SK-N-SH (cell line): ENCODE measurements at regions not wholly inside any gene's neighbourhood (a gene's known extent, or its start where the extent isn't known, plus 50 kb on each side); places are given as distances from the start of the nearest gene placed in this dataset.
A peak's percentile ranks its signal among the peaks of the same experiment; 100 is the strongest.

ENCODE experiments used
- CTCF ChIA-PET: fragments of 300-600, 350-600 bp; formaldehyde crosslinking; extraction: SDS; loops from one replicate; lab custom pipeline; 2021; lab: Yijun Ruan, JAX
- POLR2A ChIA-PET: fragments of 350-600 bp; sonication (Branson Sonifier 250); formaldehyde crosslinking; extraction: SDS; loops from one replicate; lab custom pipeline; 2020; ENCODE audit warnings: antibody characterized with exemption, inconsistent platforms; lab: Yijun Ruan, JAX
- DNase-seq: peaks from one replicate; pipeline ENCODE4 v3.0.0; 2012
- H2AFZ ChIP-seq: fragments of 200-600 bp; sonication (generic); 2 replicates; pipeline ENCODE4 v1.8.1; 2016; ENCODE audit warnings: antibody characterized with exemption, mild to moderate bottlenecking, low read depth
- H3F3A ChIP-seq: fragments of 200-600 bp; sonication (generic); replicated peaks from 2 replicates; pipeline ENCODE3; 2016; ENCODE audit warnings: antibody characterized with exemption, mild to moderate bottlenecking; ENCODE audit not compliant: insufficient read depth
- H3K27ac ChIP-seq, 2 experiments: fragments of 200-500 bp in 1 of 2; fragments of 200-600 bp in 1 of 2; sonication (Bioruptor generic) in 1 of 2; sonication (generic), shearing (Covaris generic) in 1 of 2; 2 replicates each; pipeline versions ENCODE4 v1.5.1 to v1.6.1; 2014 to 2016; ENCODE audit warnings: low read depth in 2 of 2, inconsistent platforms in 1 of 2, low read length in 1 of 2, mild to moderate bottlenecking in 1 of 2, mixed read lengths in 1 of 2
- H3K27me3 ChIP-seq: fragments of 200-600 bp; sonication (generic), shearing (Covaris generic); 2 replicates; pipeline ENCODE4 v1.6.1; 2016; ENCODE audit warnings: mixed run types; ENCODE audit not compliant: insufficient read depth
- H3K36me3 ChIP-seq, 2 experiments: fragments of 200-500 bp in 1 of 2; fragments of 200-600 bp in 1 of 2; sonication (Bioruptor generic) in 1 of 2; sonication (generic) in 1 of 2; replicated peaks in 1 of 2; 2 replicates each; pipeline versions ENCODE3 to v1.5.1; 2014 to 2016; ENCODE audit warnings: low read length in 1 of 2, mild to moderate bottlenecking in 1 of 2; ENCODE audit not compliant: insufficient read depth in 2 of 2, control insufficient read depth in 1 of 2
- H3K4me1 ChIP-seq, 2 experiments: fragments of 200-500 bp in 1 of 2; fragments of 200-600 bp in 1 of 2; sonication (Bioruptor generic) in 1 of 2; sonication (generic), shearing (Covaris generic) in 1 of 2; 2 replicates each; pipeline versions ENCODE4 v1.5.1 to v1.6.1; 2014 to 2016; ENCODE audit warnings: low read depth in 1 of 2, low read length in 1 of 2, mixed run types in 1 of 2; ENCODE audit not compliant: insufficient read depth in 2 of 2, control insufficient read depth in 1 of 2
- H3K4me2 ChIP-seq: fragments of 200-600 bp; sonication (generic), shearing (Covaris generic); 2 replicates; pipeline ENCODE4 v1.6.1; 2017; ENCODE audit warnings: mixed run types
- H3K4me3 ChIP-seq, 2 experiments: fragments of 200-500 bp in 1 of 2; fragments of 200-600 bp in 1 of 2; sonication (Bioruptor generic) in 1 of 2; sonication (generic), shearing (Covaris generic) in 1 of 2; 2 replicates each; pipeline versions ENCODE4 v1.5.1 to v1.8.1; 2014 to 2016; ENCODE audit warnings: low read depth in 2 of 2, inconsistent platforms in 1 of 2, low read length in 1 of 2, mild to moderate bottlenecking in 1 of 2, mixed read lengths in 1 of 2, moderate library complexity in 1 of 2
- H3K79me2 ChIP-seq: fragments of 200-600 bp; sonication (generic); 2 replicates; pipeline ENCODE4 v1.8.1; 2017; ENCODE audit warnings: mild to moderate bottlenecking; ENCODE audit not compliant: insufficient read depth
- H3K9ac ChIP-seq: fragments of 200-600 bp; sonication (generic); 2 replicates; pipeline ENCODE4 v1.6.1; 2017; ENCODE audit warnings: mixed run types
- H3K9me2 ChIP-seq: fragments of 200-600 bp; sonication (generic); 2 replicates; pipeline ENCODE4 v1.6.1; 2017; ENCODE audit warnings: mixed run types
- H3K9me3 ChIP-seq: fragments of 200-600 bp; sonication (generic); 2 replicates; pipeline ENCODE4 v1.6.1; 2017; ENCODE audit warnings: mixed run types, mild to moderate bottlenecking, moderate library complexity
- H4K20me1 ChIP-seq: fragments of 200-600 bp; sonication (generic); 2 replicates; pipeline ENCODE4 v1.6.1; 2017; ENCODE audit warnings: mild to moderate bottlenecking, mixed run types; ENCODE audit not compliant: insufficient read depth
- CHD2 ChIP-seq: fragments of 150-350 bp; IDR thresholded peaks from 2 replicates; pipeline ENCODE4 v1.6.1; 2018; ENCODE audit warnings: low read length; ENCODE audit not compliant: partially characterized antibody
- EP300 ChIP-seq, 2 experiments: IDR thresholded peaks; 2 replicates each; pipeline versions ENCODE4 v1.4.0 to v1.6.1; 2012; ENCODE audit warnings: borderline replicate concordance in 1 of 2, low read depth in 1 of 2, low read length in 1 of 2
- EZH2phosphoT487 ChIP-seq: fragments of 200-600 bp; sonication (generic); IDR thresholded peaks from 2 replicates; pipeline ENCODE4 v1.6.1; 2017; ENCODE audit warnings: low read depth, mixed run types, mild to moderate bottlenecking, antibody characterized with exemption, moderate library complexity, borderline replicate concordance
- GABPA ChIP-seq: IDR thresholded peaks from 2 replicates; pipeline ENCODE4 v1.4.0; 2012; ENCODE audit warnings: low read depth, mild to moderate bottlenecking
- MEF2A ChIP-seq: IDR thresholded peaks from 2 replicates; pipeline ENCODE4 v1.4.0; 2012; ENCODE audit warnings: low read depth, borderline replicate concordance
- MXI1 ChIP-seq: IDR thresholded peaks from 2 replicates; pipeline ENCODE4 v1.6.1; 2012; ENCODE audit warnings: mild to moderate bottlenecking, low read depth, low read length, improper control_type of control experiment
- NFIC ChIP-seq: IDR thresholded peaks from 2 replicates; pipeline ENCODE4 v1.4.0; 2012; ENCODE audit warnings: borderline replicate concordance
- POLR2AphosphoS5 ChIP-seq: IDR thresholded peaks from 2 replicates; pipeline ENCODE4 v1.6.1; 2012; ENCODE audit warnings: low read depth, low read length
- RAD21 ChIP-seq: IDR thresholded peaks from 2 replicates; pipeline ENCODE4 v1.6.1; 2012; ENCODE audit warnings: mild to moderate bottlenecking, low read length
- RCOR1 ChIP-seq: fragments of 150-350 bp; IDR thresholded peaks from 2 replicates; pipeline ENCODE4 v1.6.1; 2017; ENCODE audit warnings: antibody characterized with exemption, low read length
- RXRA ChIP-seq: IDR thresholded peaks from 2 replicates; pipeline ENCODE4 v1.4.0; 2012; ENCODE audit warnings: low read depth, mild to moderate bottlenecking, borderline replicate concordance
- SIN3A ChIP-seq: IDR thresholded peaks from 2 replicates; pipeline ENCODE4 v1.6.1; 2012; ENCODE audit warnings: low read depth, mild to moderate bottlenecking, low read length, moderate library complexity, borderline replicate concordance
- SMC3 ChIP-seq: IDR thresholded peaks from 2 replicates; pipeline ENCODE4 v1.6.1; 2012; ENCODE audit warnings: low read depth, low read length, improper control_type of control experiment
- TCF12 ChIP-seq: IDR thresholded peaks from 2 replicates; pipeline ENCODE4 v1.4.0; 2012
- YY1 ChIP-seq: IDR thresholded peaks from 2 replicates; pipeline ENCODE4 v1.4.0; 2012; ENCODE audit warnings: low read depth, mild to moderate bottlenecking
- WGBS: methylation state at CpG from one replicate; pipeline ENCODE4 v1.1.6; 2017; ENCODE audit warnings: low lambda C conversion rate; 5-methylcytosine and 5-hydroxymethylcytosine counted together
- TF ChIP-seq, protein P1 (sequence below): fragments of 150-350 bp; IDR thresholded peaks from 2 replicates; pipeline ENCODE4 v1.6.1; 2017; ENCODE audit warnings: antibody characterized with exemption, low read length, low read depth, borderline replicate concordance
- TF ChIP-seq, protein P2 (sequence below): IDR thresholded peaks from 2 replicates; pipeline ENCODE4; 2012
- TF ChIP-seq, protein P3 (sequence below): fragments of 200-600 bp; sonication (generic); IDR thresholded peaks from 2 replicates; pipeline ENCODE4 v1.6.1; 2017; ENCODE audit warnings: antibody characterized with exemption, mild to moderate bottlenecking, moderate library complexity
- TF ChIP-seq, protein P4 (sequence below): IDR thresholded peaks from 2 replicates; pipeline ENCODE4 v1.4.0; 2012; ENCODE audit warnings: low read depth

DNA sequence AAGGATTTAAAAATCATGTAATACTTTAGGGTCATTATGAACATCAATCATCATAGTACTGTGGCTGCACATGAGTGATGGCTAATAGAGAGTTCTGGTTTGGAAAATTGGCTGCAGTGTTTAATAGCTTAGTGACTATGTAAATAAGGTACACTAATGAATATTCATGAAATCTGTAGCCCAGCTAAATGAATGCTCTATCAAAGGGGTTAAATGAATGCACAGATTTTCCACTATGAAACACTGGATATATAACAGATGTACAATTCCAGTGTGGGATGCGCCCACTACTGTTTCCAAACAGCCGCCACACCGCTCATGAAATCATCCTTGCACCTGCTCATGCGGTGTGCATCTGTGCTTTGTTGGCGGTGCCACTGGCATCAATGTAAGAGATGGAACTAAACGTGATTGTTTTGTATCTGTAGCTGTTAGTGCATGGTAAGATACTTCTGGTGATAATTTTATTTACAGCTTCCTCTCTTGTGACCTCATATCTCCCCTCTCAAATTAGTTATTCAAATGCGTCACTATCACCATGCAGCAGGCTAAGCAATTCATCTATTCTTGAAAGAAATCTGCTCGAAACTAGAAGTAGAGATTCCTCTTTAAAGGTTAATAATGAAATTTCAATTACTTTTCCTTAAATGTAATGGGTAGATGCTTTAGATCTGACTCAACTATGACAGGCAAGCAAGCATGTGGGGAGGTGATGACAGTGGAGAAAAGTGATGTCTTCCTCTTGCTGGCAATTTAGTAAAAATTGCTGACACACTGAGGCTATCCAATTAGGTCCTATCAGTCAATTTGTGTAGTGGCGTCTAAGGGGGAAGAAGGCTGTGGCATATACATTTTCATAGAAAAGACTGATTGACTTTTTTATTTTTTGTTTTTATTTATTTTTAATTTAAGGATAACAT is 433.6 kb downstream of the AEBP2 start:
- H2AFZ ChIP-seq = no peak overlapping the region; the same call in 1 of the 2 replicates
- TF ChIP-seq RCOR1 = no peak
- no peak for TF ChIP-seq SMC3
- no peak for TF ChIP-seq NFIC
- no peak for TF ChIP-seq CHD2
- no peak for TF ChIP-seq YY1
- TF ChIP-seq MXI1 = no peak
- TF ChIP-seq RAD21 = no peak
- TF ChIP-seq, protein P1, sequence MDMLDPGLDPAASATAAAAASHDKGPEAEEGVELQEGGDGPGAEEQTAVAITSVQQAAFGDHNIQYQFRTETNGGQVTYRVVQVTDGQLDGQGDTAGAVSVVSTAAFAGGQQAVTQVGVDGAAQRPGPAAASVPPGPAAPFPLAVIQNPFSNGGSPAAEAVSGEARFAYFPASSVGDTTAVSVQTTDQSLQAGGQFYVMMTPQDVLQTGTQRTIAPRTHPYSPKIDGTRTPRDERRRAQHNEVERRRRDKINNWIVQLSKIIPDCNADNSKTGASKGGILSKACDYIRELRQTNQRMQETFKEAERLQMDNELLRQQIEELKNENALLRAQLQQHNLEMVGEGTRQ = no peak
- TF ChIP-seq POLR2AphosphoS5 = no peak
- TF ChIP-seq GABPA = no peak
- TF ChIP-seq, protein P2, sequence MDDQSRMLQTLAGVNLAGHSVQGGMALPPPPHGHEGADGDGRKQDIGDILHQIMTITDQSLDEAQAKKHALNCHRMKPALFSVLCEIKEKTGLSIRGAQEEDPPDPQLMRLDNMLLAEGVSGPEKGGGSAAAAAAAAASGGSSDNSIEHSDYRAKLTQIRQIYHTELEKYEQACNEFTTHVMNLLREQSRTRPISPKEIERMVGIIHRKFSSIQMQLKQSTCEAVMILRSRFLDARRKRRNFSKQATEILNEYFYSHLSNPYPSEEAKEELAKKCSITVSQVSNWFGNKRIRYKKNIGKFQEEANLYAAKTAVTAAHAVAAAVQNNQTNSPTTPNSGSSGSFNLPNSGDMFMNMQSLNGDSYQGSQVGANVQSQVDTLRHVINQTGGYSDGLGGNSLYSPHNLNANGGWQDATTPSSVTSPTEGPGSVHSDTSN = peak; percentile 52
- TF ChIP-seq, protein P3, sequence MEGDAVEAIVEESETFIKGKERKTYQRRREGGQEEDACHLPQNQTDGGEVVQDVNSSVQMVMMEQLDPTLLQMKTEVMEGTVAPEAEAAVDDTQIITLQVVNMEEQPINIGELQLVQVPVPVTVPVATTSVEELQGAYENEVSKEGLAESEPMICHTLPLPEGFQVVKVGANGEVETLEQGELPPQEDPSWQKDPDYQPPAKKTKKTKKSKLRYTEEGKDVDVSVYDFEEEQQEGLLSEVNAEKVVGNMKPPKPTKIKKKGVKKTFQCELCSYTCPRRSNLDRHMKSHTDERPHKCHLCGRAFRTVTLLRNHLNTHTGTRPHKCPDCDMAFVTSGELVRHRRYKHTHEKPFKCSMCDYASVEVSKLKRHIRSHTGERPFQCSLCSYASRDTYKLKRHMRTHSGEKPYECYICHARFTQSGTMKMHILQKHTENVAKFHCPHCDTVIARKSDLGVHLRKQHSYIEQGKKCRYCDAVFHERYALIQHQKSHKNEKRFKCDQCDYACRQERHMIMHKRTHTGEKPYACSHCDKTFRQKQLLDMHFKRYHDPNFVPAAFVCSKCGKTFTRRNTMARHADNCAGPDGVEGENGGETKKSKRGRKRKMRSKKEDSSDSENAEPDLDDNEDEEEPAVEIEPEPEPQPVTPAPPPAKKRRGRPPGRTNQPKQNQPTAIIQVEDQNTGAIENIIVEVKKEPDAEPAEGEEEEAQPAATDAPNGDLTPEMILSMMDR = no peak
- no peak for TF ChIP-seq SIN3A
- TF ChIP-seq RXRA = no peak
- TF ChIP-seq MEF2A = no peak
- no peak for TF ChIP-seq EZH2phosphoT487
- peak in 1 of 2 experiments; percentile 15; a peak in 1 of 4 replicates for TF ChIP-seq EP300 (IDR thresholded peaks at IDR 0.05; ENCODE audit: borderline replicate concordance in 1 of 2, low read depth in 1 of 2, low read length in 1 of 2)
- TF ChIP-seq, protein P4, sequence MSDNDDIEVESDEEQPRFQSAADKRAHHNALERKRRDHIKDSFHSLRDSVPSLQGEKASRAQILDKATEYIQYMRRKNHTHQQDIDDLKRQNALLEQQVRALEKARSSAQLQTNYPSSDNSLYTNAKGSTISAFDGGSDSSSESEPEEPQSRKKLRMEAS = no peak
- TF ChIP-seq TCF12 = peak; percentile 26
- TF ChIP-seq, all 33 proteins: peak for 3
- CTCF ChIA-PET = no interaction called here

More for the DNA sequence above, 433.6 kb downstream of the AEBP2 start:
- H3K4me3 ChIP-seq = no peak overlapping the region
- no peaks in the 10 kb centered on the region for H4K20me1 ChIP-seq
- no peaks in the 10 kb centered on the region for H3F3A ChIP-seq
- no peak overlapping the region for H3K4me2 ChIP-seq
- no peak overlapping the region for H3K27ac ChIP-seq
- no peaks in the 10 kb centered on the region for H3K9me3 ChIP-seq
- WGBS = 69% methylated on average over 9 of the region's 9 CpGs
- no peaks in the 10 kb centered on the region for H3K36me3 ChIP-seq
- no peaks in the 10 kb centered on the region for H3K9me2 ChIP-seq
- no peak for DNase-seq
- POLR2A ChIA-PET = no interaction called here
- H3K79me2 ChIP-seq = no peaks in the 10 kb centered on the region
- no peak overlapping the region for H3K9ac ChIP-seq
- no peaks in the 10 kb centered on the region for H3K27me3 ChIP-seq
- peaks cover 2 to 4% of the 10 kb centered on the region in 2 experiments; a peak in 2 of 4 replicates for H3K4me1 ChIP-seq
